ENCODE measurements at regions not wholly inside any gene's neighbourhood (a gene's known extent, or its start where the extent isn't known, plus 50 kb on each side); places are given as distances from the start of the nearest gene placed in this dataset.

DNA sequence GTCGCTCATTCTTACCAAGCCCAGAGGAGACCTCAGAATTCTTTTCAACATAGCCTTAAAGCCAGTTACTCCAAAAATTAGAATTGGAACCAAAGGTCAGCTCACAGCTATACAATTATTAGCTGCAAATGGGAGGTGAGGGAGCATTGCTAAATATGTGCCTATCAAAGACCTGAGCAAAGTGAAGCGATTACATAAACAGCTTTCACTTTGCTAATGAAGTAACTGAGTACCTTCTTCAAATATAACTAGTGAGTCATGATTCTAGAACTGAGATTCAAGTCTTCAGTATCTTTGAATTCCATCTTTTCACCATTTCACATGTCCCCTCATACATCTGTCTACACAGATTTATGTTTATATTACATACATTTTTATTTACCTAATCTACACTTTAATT, 122.6 kb downstream of the P2RY1 start:
- no peak for DNase-seq (ENCODE audit: low read depth in 2 of 2)

GRCh38 chr3:152959307-152959706, 124.4 kb downstream of the P2RY1 start:
- DNase-seq (ENCODE audit: low read depth in 2 of 2), result no peak

GRCh38 chr3:152960684-152961083, 125.8 kb downstream of the P2RY1 start:
- no peak for DNase-seq (ENCODE audit: low read depth in 2 of 2)

GRCh38 chr3:152961323-152961722, 126.4 kb downstream of the P2RY1 start:
- DNase-seq (ENCODE audit: low read depth in 2 of 2), result peak; percentile 40 to 54

- peak in 1 of 2 donors; percentile 6 for DNase-seq (ENCODE audit: low read depth in 2 of 2)
Measured at GRCh38 chr3:152964911-152965609, 130.1 kb downstream of the P2RY1 start.

DNA sequence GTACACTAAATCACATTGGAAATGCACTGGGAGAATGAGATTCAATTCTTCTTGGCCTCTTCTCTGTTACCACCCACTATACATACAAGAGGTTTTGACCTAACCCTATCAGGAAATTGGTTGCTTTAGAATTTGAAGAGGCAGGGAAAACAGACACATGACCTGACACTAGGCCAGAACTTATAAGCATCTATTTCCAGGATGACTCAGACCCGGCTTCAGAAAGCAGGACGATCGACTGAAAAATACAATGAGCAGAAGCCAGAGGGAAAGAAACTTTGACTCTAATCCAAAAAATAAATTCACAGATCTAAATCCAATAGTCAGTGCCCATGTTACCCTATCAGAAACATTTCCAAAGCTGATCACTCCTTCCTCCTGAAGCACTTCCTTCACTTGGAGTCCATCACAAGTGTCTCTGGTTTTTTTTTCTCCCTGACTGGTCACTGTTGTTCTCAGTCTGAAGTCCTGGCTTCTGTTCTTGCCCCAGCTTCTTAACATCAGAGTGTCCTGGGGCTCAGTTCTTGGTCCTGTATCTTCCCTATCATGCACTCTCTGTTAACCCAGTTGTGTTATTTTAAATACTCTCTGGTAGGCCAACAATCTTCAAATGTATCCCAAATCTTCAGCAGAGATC, 133.6 kb downstream of the P2RY1 start:
- DNase-seq (ENCODE audit: low read depth in 2 of 2), result peak; percentile 69 to 71

GRCh38 chr3:152969557-152970300, 134.8 kb downstream of the P2RY1 start:
- DNase-seq (ENCODE audit: low read depth in 2 of 2), result no peak

GRCh38 chr3:152970851-152971250, 135.9 kb downstream of the P2RY1 start:
- DNase-seq (ENCODE audit: low read depth in 2 of 2), result no peak

DNA sequence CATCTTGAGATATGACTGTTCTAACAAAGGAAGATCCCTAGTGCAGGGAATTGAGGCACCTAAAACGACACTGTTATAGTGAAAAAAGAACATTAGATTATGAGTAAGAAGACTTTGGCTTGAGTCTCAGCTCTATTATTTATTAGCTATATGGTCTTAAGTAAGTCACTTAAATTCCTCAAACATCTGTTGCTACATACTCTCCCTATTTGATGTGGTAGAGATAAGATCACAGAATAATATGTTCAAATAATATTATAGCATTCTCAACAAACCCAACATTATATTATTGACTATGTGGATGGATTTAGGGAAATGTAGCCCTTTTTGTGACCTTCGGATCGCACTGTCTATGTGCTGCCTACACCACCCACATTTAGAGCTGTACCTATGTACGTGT, 136.9 kb downstream of the P2RY1 start:
- DNase-seq (ENCODE audit: low read depth in 2 of 2), result no peak

DNA sequence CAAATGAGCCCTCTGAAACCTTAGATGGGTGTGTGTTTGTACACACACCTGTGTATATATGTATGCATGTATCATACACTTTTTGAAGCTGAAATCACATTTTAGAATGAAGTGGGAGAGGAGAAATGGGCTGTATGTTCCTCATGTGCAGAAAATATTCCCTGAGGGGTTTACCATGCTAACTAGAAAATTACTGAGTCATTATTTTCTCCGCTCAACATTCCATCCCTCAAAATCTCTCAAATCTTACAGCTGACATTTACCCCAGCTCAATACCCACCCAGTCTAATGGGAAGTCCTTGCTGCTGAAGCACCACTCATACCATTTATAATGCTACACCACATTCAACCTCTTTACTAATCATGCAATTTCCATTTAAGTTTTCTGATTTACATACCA, 138.6 kb downstream of the P2RY1 start:
- no peak for DNase-seq (ENCODE audit: low read depth in 2 of 2)

DNA sequence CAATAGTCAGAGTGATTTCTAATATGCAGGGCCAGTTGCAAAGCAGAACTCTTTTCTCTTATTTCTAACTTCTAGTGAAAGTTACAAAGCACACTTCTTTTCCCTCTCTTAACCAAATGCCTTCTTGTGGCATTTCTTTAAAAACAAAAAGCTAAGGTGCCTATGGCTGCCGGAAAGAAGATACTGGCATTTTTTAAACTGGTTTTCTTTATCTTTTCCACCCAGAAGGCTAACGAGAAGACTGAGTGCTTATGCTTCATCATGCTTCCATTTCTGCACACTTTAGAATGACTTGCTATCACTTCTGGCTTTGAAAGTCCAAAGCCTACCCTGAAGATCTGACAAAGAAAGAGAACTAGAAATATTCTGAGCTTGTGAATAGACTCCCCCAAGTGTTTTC, 141.3 kb downstream of the P2RY1 start:
- DNase-seq (ENCODE audit: low read depth in 2 of 2), result no peak

DNA sequence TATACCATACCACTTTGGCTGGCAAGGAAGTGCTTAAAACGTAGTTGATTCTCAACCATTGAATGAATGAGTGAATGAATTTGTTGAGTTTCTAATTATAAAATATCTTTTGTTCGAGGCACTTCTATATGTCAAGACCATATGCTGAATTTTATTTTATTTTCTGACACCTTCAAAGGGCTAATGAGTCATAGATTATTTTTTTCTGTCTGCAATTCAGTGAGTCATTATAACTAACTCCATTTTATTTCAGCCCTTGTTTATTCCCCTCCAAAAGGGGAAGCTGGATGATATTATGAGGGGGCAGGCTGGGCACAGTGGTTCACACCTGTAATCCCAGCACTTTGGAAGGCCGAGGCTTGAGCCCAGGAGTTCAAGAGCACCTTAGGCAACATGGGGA, 142.4 kb downstream of the P2RY1 start:
- DNase-seq (ENCODE audit: low read depth in 2 of 2), result no peak

DNA sequence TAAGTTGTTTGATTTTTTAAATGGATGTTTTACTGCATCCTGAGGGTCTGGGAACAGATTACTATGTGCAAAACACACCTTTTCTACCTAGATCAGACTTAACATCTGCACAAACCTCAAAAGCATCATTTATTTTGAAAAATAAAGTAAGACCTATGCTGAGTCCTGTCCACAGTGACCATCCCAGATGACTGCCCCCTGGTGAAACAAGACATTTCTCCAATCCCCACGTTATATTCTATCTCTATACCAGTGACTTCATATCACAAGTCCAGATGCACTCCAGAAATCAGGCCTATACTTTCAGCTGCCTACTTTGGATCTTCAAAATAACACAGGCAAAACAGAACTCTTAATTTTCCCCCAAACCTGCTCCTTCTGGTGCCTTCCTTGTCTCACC, 143.2 kb downstream of the P2RY1 start:
- no peak for DNase-seq (ENCODE audit: low read depth in 2 of 2)

- no peak for DNase-seq (ENCODE audit: low read depth in 2 of 2)
Measured at GRCh38 chr3:152997526-152997925, 162.6 kb downstream of the P2RY1 start.

GRCh38 chr3:152998591-152998990, 163.4 kb upstream of the RAP2B start:
- no peak for DNase-seq (ENCODE audit: low read depth in 2 of 2)

DNA sequence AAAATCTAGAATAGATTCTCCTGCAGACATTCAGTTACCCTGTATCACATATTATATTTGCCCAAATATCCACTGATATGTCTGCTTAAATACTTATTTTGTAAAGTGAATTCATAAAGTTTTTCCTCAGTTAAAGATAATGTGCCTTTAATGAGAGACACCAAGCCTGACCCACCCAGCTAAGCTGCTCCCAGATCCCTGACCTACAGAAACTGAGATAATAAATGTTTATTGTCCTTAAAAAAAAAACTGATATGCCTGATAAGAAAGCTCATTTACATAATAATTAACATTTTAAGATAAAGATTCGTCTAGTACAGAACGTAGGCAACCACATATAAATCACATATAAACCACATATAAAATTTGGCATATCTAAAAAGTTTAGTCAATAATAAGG, 161.7 kb upstream of the RAP2B start:
- DNase-seq (ENCODE audit: low read depth in 2 of 2), result no peak

GRCh38 chr3:153001210-153002078, 160.6 kb upstream of the RAP2B start:
- DNase-seq (ENCODE audit: low read depth in 2 of 2), result no peak

- no peak for DNase-seq (ENCODE audit: low read depth in 2 of 2)
Measured at GRCh38 chr3:153003441-153003840, 158.6 kb upstream of the RAP2B start.

- DNase-seq (ENCODE audit: low read depth in 2 of 2), result no peak
Measured at GRCh38 chr3:153003862-153004261, 158.2 kb upstream of the RAP2B start.

GRCh38 chr3:153008226-153008625, 153.8 kb upstream of the RAP2B start:
- no peak for DNase-seq (ENCODE audit: low read depth in 2 of 2)

DNA sequence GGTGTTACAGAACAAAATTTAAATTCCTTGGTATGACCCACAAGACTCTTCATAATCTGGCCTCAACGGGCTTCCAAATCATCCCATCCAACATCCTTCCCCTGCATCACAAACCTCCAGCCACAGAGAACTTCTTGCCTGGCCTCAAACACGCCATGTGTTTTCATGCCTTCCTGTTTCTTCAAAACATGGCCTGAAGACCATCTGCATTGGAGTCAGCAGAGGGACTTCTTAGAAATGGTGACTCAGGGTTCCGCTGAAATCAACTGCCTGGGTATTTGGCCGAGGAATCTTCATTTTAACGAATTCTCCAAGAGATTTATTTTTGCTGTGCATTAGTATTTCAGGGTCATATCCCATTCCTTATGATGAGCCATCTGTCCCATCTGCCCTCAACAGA, 138.1 kb upstream of the RAP2B start:
- DNase-seq (ENCODE audit: low read depth in 2 of 2), result no peak

- peak; percentile 61 to 69 for DNase-seq (ENCODE audit: low read depth in 2 of 2)
Measured at GRCh38 chr3:153026026-153026425, 136.0 kb upstream of the RAP2B start.
